ENCODE measurements at regions not wholly inside any gene's neighbourhood (a gene's known extent, or its start where the extent isn't known, plus 50 kb on each side); places are given as distances from the start of the nearest gene placed in this dataset.

DNA sequence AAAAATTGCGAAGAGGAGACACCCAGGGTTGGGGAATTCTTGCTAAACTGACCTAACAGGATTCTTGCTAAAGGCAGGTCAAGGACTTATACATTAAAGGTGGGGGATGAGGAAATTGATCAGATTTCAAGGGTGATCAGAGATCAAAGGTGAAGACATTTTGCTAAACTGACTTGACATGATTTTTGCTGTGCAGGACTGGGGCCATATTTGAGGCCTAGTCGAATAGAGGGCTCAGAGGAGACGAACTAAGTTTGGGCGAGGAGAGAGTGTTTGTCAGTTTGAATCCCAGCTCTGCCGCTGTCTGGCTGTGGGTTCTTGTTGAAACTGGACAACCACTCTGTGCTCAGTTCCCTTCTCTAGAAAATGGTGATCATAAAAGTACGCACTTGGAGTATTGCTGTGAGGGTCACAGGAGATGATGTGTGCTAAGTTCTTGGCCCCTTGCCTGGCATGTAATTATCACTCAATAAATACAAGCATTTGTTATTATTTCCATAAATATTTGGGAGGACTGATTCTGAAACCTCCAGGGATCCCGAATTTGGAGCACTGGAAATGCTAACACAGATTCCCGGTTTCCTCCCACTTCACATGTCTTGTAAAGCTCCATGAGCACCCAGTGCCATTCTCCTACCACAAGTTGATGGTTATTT, 364.8 kb upstream of the PROK2 start:
- no peak overlapping the region for H2AFZ ChIP-seq (ENCODE audit: low read length)

GRCh38 chr3:72147600-72147999, 362.7 kb upstream of the PROK2 start:
- TF ChIP-seq EZH2phosphoT487 (IDR thresholded peaks at IDR 0.05; ENCODE audit: low read length), result no peak
- no peak for TF ChIP-seq EZH2 (optimal IDR thresholded peaks at IDR 0.05; ENCODE audit: low read depth, low read length)
- TF ChIP-seq, protein P1, sequence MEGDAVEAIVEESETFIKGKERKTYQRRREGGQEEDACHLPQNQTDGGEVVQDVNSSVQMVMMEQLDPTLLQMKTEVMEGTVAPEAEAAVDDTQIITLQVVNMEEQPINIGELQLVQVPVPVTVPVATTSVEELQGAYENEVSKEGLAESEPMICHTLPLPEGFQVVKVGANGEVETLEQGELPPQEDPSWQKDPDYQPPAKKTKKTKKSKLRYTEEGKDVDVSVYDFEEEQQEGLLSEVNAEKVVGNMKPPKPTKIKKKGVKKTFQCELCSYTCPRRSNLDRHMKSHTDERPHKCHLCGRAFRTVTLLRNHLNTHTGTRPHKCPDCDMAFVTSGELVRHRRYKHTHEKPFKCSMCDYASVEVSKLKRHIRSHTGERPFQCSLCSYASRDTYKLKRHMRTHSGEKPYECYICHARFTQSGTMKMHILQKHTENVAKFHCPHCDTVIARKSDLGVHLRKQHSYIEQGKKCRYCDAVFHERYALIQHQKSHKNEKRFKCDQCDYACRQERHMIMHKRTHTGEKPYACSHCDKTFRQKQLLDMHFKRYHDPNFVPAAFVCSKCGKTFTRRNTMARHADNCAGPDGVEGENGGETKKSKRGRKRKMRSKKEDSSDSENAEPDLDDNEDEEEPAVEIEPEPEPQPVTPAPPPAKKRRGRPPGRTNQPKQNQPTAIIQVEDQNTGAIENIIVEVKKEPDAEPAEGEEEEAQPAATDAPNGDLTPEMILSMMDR (IDR thresholded peaks at IDR 0.05; ENCODE audit: low read length), result no peak

More for the DNA sequence above, 364.8 kb upstream of the PROK2 start:
- no peak overlapping the region for H3K27ac ChIP-seq (ENCODE audit: low read length)
- TF ChIP-seq, protein P1 (IDR thresholded peaks at IDR 0.05; ENCODE audit: low read length), result no peak
- TF ChIP-seq EZH2phosphoT487 (IDR thresholded peaks at IDR 0.05; ENCODE audit: low read length) (no peak), EZH2 (optimal IDR thresholded peaks at IDR 0.05; ENCODE audit: low read depth, low read length) (no peak)
- H3F3A ChIP-seq (ENCODE audit: insufficient read depth, low read length), result no peaks in the 10 kb centered on the region
- H3K4me2 ChIP-seq (ENCODE audit: low read depth, low read length), result no peak overlapping the region
- H3K36me3 ChIP-seq (replicated peaks; ENCODE audit: insufficient read depth, low read length), result no peaks in the 10 kb centered on the region
- no peaks in the 10 kb centered on the region for H3K9me3 ChIP-seq (replicated peaks; ENCODE audit: insufficient read depth, low read length)
- no peaks in the 10 kb centered on the region for H3K79me2 ChIP-seq (ENCODE audit: low read length)
- H3K4me1 ChIP-seq (ENCODE audit: low read length), result no peaks in the 10 kb centered on the region
- H3K27me3 ChIP-seq (replicated peaks; ENCODE audit: insufficient read depth, low read length), result no peaks in the 10 kb centered on the region
- no peaks in the 10 kb centered on the region for H3K9me2 ChIP-seq (replicated peaks; ENCODE audit: insufficient read depth, low read length)
- no peak overlapping the region for H3K4me3 ChIP-seq (ENCODE audit: low read length)
- DNase-seq, result no peak
- no peaks in the 10 kb centered on the region for H4K20me1 ChIP-seq (ENCODE audit: insufficient read depth, low read length)
- no peak overlapping the region for H3K9ac ChIP-seq (ENCODE audit: low read length)

DNA sequence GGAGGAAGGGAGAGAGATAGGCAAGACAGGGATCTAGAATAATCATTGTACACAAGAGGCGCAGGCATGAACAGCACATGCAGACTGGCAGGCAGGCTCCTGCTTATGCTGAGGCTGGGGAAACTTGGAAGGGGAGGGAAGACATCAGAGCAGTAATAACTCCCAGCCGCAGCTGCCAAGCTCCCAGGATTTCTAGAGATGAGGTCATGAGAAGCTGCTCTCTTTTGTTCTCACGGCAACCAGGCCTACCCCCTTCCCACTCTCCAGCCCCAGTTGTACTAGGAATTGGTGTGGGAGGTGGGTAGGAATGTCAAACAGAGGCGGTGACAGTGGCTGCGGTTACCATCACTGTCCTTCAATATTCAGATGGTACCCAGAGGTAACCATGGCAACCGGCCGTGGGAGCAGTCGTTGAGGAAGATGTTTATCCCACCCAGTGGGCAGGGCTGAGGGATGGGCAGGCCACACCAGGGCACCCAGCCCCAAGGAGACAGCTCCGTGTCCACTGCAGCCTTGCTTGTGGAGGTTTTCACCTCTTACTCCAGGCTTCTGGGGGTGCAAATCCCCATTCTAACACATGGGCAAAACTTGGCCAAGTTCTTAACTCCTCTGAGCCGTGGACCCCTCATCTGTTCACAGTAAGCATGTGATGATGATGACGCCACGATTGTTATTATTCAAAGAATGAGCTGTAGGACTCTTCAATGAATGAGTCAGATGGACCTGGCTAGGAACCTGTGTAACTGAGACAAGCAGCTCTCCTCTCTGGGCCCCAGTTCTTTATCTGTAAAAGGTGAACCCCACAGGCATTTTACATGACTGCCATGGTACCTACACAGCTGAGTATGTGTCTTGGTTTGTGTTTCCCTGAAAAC, 360.8 kb upstream of the PROK2 start:
- Histone ChIP-seq H4K20me1 (ENCODE audit: insufficient read depth, low read length) (no peaks in the 10 kb centered on the region), H3K4me2 (ENCODE audit: low read depth, low read length) (no peak overlapping the region), H2AFZ (ENCODE audit: low read length) (no peak overlapping the region), H3K4me1 (ENCODE audit: low read length) (0 out of 2 replicates have a peak, but pooled peaks cover 6% of the 10 kb centered on the region), H3K9me2 (replicated peaks; ENCODE audit: insufficient read depth, low read length) (no peaks in the 10 kb centered on the region), H3K36me3 (replicated peaks; ENCODE audit: insufficient read depth, low read length) (no peaks in the 10 kb centered on the region), H3F3A (ENCODE audit: insufficient read depth, low read length) (no peaks in the 10 kb centered on the region), H3K27me3 (replicated peaks; ENCODE audit: insufficient read depth, low read length) (no peaks in the 10 kb centered on the region), H3K27ac (ENCODE audit: low read length) (no peak overlapping the region), H3K79me2 (ENCODE audit: low read length) (no peaks in the 10 kb centered on the region), H3K9me3 (replicated peaks; ENCODE audit: insufficient read depth, low read length) (no peaks in the 10 kb centered on the region), H3K4me3 (ENCODE audit: low read length) (no peak overlapping the region), H3K9ac (ENCODE audit: low read length) (no peak overlapping the region)
- no peak for DNase-seq
- TF ChIP-seq EZH2 (optimal IDR thresholded peaks at IDR 0.05; ENCODE audit: low read depth, low read length) (no peak), EZH2phosphoT487 (IDR thresholded peaks at IDR 0.05; ENCODE audit: low read length) (no peak)
- TF ChIP-seq, protein P1 (IDR thresholded peaks at IDR 0.05; ENCODE audit: low read length), result no peak

More at GRCh38 chr3:72147600-72147999, 362.7 kb upstream of the PROK2 start:
- Histone ChIP-seq H3K4me3 (ENCODE audit: low read length) (no peak overlapping the region), H3K27me3 (replicated peaks; ENCODE audit: insufficient read depth, low read length) (no peaks in the 10 kb centered on the region), H3K27ac (ENCODE audit: low read length) (no peak overlapping the region), H4K20me1 (ENCODE audit: insufficient read depth, low read length) (no peaks in the 10 kb centered on the region), H3F3A (ENCODE audit: insufficient read depth, low read length) (no peaks in the 10 kb centered on the region), H3K9ac (ENCODE audit: low read length) (no peak overlapping the region), H3K79me2 (ENCODE audit: low read length) (no peaks in the 10 kb centered on the region), H3K4me2 (ENCODE audit: low read depth, low read length) (no peak overlapping the region), H2AFZ (ENCODE audit: low read length) (no peak overlapping the region), H3K9me2 (replicated peaks; ENCODE audit: insufficient read depth, low read length) (no peaks in the 10 kb centered on the region), H3K9me3 (replicated peaks; ENCODE audit: insufficient read depth, low read length) (no peaks in the 10 kb centered on the region), H3K36me3 (replicated peaks; ENCODE audit: insufficient read depth, low read length) (no peaks in the 10 kb centered on the region), H3K4me1 (ENCODE audit: low read length) (no peaks in the 10 kb centered on the region)
- no peak for DNase-seq
